Endothelial cell of umbilical vein (primary cell): ENCODE measurements at regions not wholly inside any gene's neighbourhood (a gene's known extent, or its start where the extent isn't known, plus 50 kb on each side); places are given as distances from the start of the nearest gene placed in this dataset.

Experiments used
- BruUV-seq: library from RNA; stranded (reverse); fragments of 400-500 nt; replicated peaks from 2 replicates; lab custom pipeline; 2021; lab: Mats Ljungman, UMichigan
- CTCF ChIA-PET: fragments of 300-600, 350-600 bp; sonication (Branson Sonifier 250); formaldehyde crosslinking; loops from one replicate; lab custom pipeline; 2021; ENCODE audit warnings: antibody characterized with exemption, inconsistent platforms; lab: Charles Lee
- POLR2A ChIA-PET: fragments of 300-600, 350-600 bp; sonication (Branson Sonifier 250); formaldehyde crosslinking; loops from one replicate; lab custom pipeline; 2021; ENCODE audit warnings: antibody characterized with exemption, inconsistent platforms; lab: Charles Lee
- DNase-seq: peaks from one replicate; pipeline ENCODE4 v3.0.0-alpha.2; 2011; ENCODE audit warnings: low read depth, low spot score
- FAIRE-seq: peaks from 2 replicates; lab custom pipeline; 2011; peaks lifted over from hg19 to GRCh38; lab: Jason Lieb, UNC
- H2AFZ ChIP-seq: 2 replicates; pipeline ENCODE4 v1.6.0; 2012; ENCODE audit warnings: low read depth, low read length, control low read depth, inconsistent platforms
- H3K27ac ChIP-seq: 2 replicates; pipeline ENCODE4 v1.5.1; 2011; ENCODE audit warnings: low read depth, mild to moderate bottlenecking, control low read depth, low read length, moderate library complexity; ENCODE audit not compliant: insufficient read depth
- H3K27me3 ChIP-seq, 2 experiments: 2 replicates each; pipeline versions ENCODE4 v1.6.0 to v1.6.1; 2011; ENCODE audit warnings: low read length in 2 of 2, mixed read lengths in 1 of 2; ENCODE audit not compliant: control insufficient read depth in 2 of 2, insufficient read depth in 2 of 2
- H3K36me3 ChIP-seq, 2 experiments: 2 replicates in 1 of 2; 3 replicates in 1 of 2; pipeline ENCODE4 v1.5.1; 2011; ENCODE audit warnings: low read length in 2 of 2, mild to moderate bottlenecking in 1 of 2, moderate library complexity in 1 of 2; ENCODE audit not compliant: control insufficient read depth in 2 of 2, insufficient read depth in 2 of 2; ENCODE audit errors: extremely low read depth in 1 of 2
- H3K4me1 ChIP-seq: 3 replicates; pipeline ENCODE4 v1.5.1; 2011; ENCODE audit warnings: mild to moderate bottlenecking, low read length; ENCODE audit not compliant: control insufficient read depth, insufficient read depth; ENCODE audit errors: extremely low read depth
- H3K4me2 ChIP-seq: 2 replicates; pipeline ENCODE4 v1.6.1; 2011; ENCODE audit warnings: low read length, control low read depth, mixed read lengths; ENCODE audit not compliant: insufficient read depth
- H3K4me3 ChIP-seq, 3 experiments: fragments of 200-600 bp in 1 of 3; sonication (generic), shearing (Covaris generic) in 1 of 3; replicated peaks in 1 of 3; 2 replicates each; pipeline ENCODE4 v1.5.1; 2011 to 2016; ENCODE audit warnings: control low read depth in 3 of 3, low read length in 3 of 3, mild to moderate bottlenecking in 2 of 3, inconsistent platforms in 1 of 3, low read depth in 1 of 3, moderate library complexity in 1 of 3; ENCODE audit not compliant: insufficient read depth in 1 of 3
- H3K79me2 ChIP-seq: 2 replicates; pipeline ENCODE4 v1.6.0; 2012; ENCODE audit warnings: low read length, inconsistent platforms; ENCODE audit not compliant: control insufficient read depth, insufficient read depth
- H3K9ac ChIP-seq: replicated peaks from 2 replicates; pipeline ENCODE3; 2011; ENCODE audit warnings: low read length, control low read depth; ENCODE audit not compliant: insufficient read depth; ENCODE audit errors: extremely low read depth
- H3K9me1 ChIP-seq: replicated peaks from 3 replicates; pipeline ENCODE4 v1.6.0; 2011; ENCODE audit warnings: mild to moderate bottlenecking, low read length; ENCODE audit not compliant: control insufficient read depth, insufficient read depth; ENCODE audit errors: extremely low read depth
- H3K9me3 ChIP-seq: replicated peaks from 2 replicates; pipeline ENCODE4 v1.5.1; 2012; ENCODE audit warnings: low read length, inconsistent platforms; ENCODE audit not compliant: control insufficient read depth, insufficient read depth
- H4K20me1 ChIP-seq: replicated peaks from 2 replicates; pipeline ENCODE3; 2011; ENCODE audit warnings: mild to moderate bottlenecking, low read length; ENCODE audit not compliant: control insufficient read depth, insufficient read depth; ENCODE audit errors: extremely low read depth
- CTCF ChIP-seq, 2 donors: IDR thresholded peaks; 1 replicate in 1 of 2; 2 replicates in 1 of 2; pipeline ENCODE4 v1.5.1; 2011; ENCODE audit warnings: low read length in 2 of 2, mild to moderate bottlenecking in 2 of 2, moderate library complexity in 2 of 2, control low read depth in 1 of 2, inconsistent platforms in 1 of 2, low read depth in 1 of 2; ENCODE audit not compliant: insufficient read depth in 1 of 2; ENCODE audit errors: extremely low read depth in 1 of 2
- EZH2 ChIP-seq: IDR thresholded peaks from 2 replicates; pipeline ENCODE4 v1.6.1; 2012; ENCODE audit warnings: borderline replicate concordance, low read depth, mild to moderate bottlenecking, moderate library complexity, low read length, inconsistent platforms; ENCODE audit not compliant: severe bottlenecking
- FOS ChIP-seq: IDR thresholded peaks from 2 replicates; pipeline ENCODE4 v1.6.1; 2011; ENCODE audit warnings: mild to moderate bottlenecking, low read length, moderate library complexity, borderline replicate concordance; ENCODE audit not compliant: insufficient read depth
- GATA2 ChIP-seq: IDR thresholded peaks from 2 replicates; pipeline ENCODE4 v1.7.0; 2011; ENCODE audit warnings: low read depth, mild to moderate bottlenecking, moderate library complexity, mixed read lengths, low read length; ENCODE audit not compliant: insufficient read length, insufficient read depth
- JUN ChIP-seq: IDR thresholded peaks from 2 replicates; pipeline ENCODE4 v1.6.1; 2011; ENCODE audit warnings: borderline replicate concordance, low read depth; ENCODE audit not compliant: insufficient read length, insufficient read depth
- MAX ChIP-seq: IDR thresholded peaks from 2 replicates; pipeline ENCODE4 v1.6.1; 2011; ENCODE audit not compliant: insufficient read depth, insufficient read length
- MYC ChIP-seq: IDR thresholded peaks from one replicate; pipeline ENCODE4 v1.6.1; 2011; ENCODE audit warnings: mild to moderate bottlenecking, low read depth, low read length
- POLR2A ChIP-seq: IDR thresholded peaks from 2 replicates; pipeline ENCODE4 v1.6.1; 2012; ENCODE audit warnings: low read depth, mild to moderate bottlenecking, control low read depth, low read length
- POLR2AphosphoS5 ChIP-seq: IDR thresholded peaks from 2 replicates; pipeline ENCODE4 v1.6.1; 2012; ENCODE audit warnings: low read depth, mild to moderate bottlenecking, control low read depth, low read length, moderate library complexity; ENCODE audit not compliant: insufficient read depth
- dilution Hi-C: fragments of 300-500 bp; cut with MboI; formaldehyde crosslinking; loops from one replicate; pipeline ENCODE4 v1.15.0; 2019; ENCODE audit warnings: low sequenced_read_pairs; ENCODE audit not compliant: extremely low pct_ligation_motif_present
- intact Hi-C: fragments of 100-400 bp; cut with micrococcal nuclease; formaldehyde crosslinking; loops from one replicate; pipeline ENCODE4 v1.10.0; 2022

- FAIRE-seq (no peak), DNase-seq (no peak)
- ChIA-PET CTCF (no interaction called here), POLR2A (no interaction called here)
- H3K4me1 ChIP-seq = no peaks in the 10 kb centered on the region
- no peaks in the 10 kb centered on the region for H4K20me1 ChIP-seq
- dilution Hi-C loops = no loop called here
- intact Hi-C loops = no loop called here
- H3K27ac ChIP-seq = no peak overlapping the region
- H3K9ac ChIP-seq = no peak overlapping the region
- H3K79me2 ChIP-seq = no peaks in the 10 kb centered on the region
- H3K36me3 ChIP-seq = no peaks in the 10 kb centered on the region
- H2AFZ ChIP-seq = no peak overlapping the region
- H3K9me3 ChIP-seq = no peaks in the 10 kb centered on the region
- BruUV-seq = no TSS peak
- TF ChIP-seq EZH2 = no peak
- TF ChIP-seq POLR2AphosphoS5 = no peak
- no peak for TF ChIP-seq FOS
- TF ChIP-seq MAX = no peak
- no peak for TF ChIP-seq MYC
- no peak for TF ChIP-seq POLR2A
- no peak for TF ChIP-seq JUN
- no peaks in the 10 kb centered on the region for H3K27me3 ChIP-seq
- no peaks in the 10 kb centered on the region for H3K9me1 ChIP-seq
- no peak overlapping the region for H3K4me2 ChIP-seq
- no peak overlapping the region for H3K4me3 ChIP-seq
Observed at GRCh38 chr16:65521633-65522328, 399.9 kb upstream of the CDH11 start.

- intact Hi-C loops = no loop called here
- Histone ChIP-seq H3K27ac (no peak overlapping the region), H3K36me3 (no peaks in the 10 kb centered on the region), H3K27me3 (no peaks in the 10 kb centered on the region), H3K4me2 (no peak overlapping the region), H3K9ac (no peak overlapping the region), H3K9me3 (no peaks in the 10 kb centered on the region), H3K9me1 (no peaks in the 10 kb centered on the region), H3K79me2 (no peaks in the 10 kb centered on the region), H3K4me1 (no peaks in the 10 kb centered on the region), H2AFZ (no peak overlapping the region), H4K20me1 (no peaks in the 10 kb centered on the region), H3K4me3 (no peak overlapping the region)
- ChIA-PET CTCF (no interaction called here), POLR2A (no interaction called here)
- FAIRE-seq = no peak
- dilution Hi-C loops = no loop called here
- no peak for DNase-seq
- TF ChIP-seq CTCF (IDR thresholded peaks at IDR 0.05; ENCODE audit: extremely low read depth in 1 of 2, insufficient read depth in 1 of 2, low read depth in 1 of 2, low read length in 2 of 2) (no peak), POLR2AphosphoS5 (no peak), EZH2 (no peak), JUN (no peak), GATA2 (no peak), POLR2A (no peak), MAX (no peak), MYC (no peak), FOS (no peak)
- BruUV-seq = no TSS peak
Observed at GRCh38 chr16:65519402-65519801, 397.5 kb upstream of the CDH11 start.
